ENCODE measurements at regions not wholly inside any gene's neighbourhood (a gene's known extent, or its start where the extent isn't known, plus 50 kb on each side); places are given as distances from the start of the nearest gene placed in this dataset.
"Not testable (repeated sequence)": the region's sequence is repeated elsewhere in the genome, so short reads cannot be mapped to it uniquely, and the experiment has no call there.

DNA sequence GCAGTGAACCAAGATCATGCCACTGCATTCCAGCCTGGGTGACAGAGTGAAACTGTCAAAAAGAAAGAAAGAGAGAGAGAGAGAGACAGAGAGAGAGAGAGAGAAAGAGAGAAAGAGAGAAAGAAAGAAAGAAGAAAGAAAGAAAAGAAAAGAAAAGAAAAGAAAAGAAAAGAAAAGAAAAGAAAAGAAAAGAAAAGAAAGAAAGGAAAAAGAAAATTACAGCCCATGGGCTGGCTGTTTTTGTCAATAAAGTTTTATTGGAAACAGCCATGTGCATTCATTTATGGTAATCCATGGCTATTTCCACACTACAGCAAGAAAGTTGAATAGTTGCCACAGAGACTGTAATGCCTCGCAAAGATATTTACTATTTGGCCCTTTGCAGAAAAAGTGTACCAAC lies 103.2 kb upstream of the MED13L start:
- TF ChIP-seq, protein P1, sequence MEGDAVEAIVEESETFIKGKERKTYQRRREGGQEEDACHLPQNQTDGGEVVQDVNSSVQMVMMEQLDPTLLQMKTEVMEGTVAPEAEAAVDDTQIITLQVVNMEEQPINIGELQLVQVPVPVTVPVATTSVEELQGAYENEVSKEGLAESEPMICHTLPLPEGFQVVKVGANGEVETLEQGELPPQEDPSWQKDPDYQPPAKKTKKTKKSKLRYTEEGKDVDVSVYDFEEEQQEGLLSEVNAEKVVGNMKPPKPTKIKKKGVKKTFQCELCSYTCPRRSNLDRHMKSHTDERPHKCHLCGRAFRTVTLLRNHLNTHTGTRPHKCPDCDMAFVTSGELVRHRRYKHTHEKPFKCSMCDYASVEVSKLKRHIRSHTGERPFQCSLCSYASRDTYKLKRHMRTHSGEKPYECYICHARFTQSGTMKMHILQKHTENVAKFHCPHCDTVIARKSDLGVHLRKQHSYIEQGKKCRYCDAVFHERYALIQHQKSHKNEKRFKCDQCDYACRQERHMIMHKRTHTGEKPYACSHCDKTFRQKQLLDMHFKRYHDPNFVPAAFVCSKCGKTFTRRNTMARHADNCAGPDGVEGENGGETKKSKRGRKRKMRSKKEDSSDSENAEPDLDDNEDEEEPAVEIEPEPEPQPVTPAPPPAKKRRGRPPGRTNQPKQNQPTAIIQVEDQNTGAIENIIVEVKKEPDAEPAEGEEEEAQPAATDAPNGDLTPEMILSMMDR (conservative IDR thresholded peaks at IDR 0.05; ENCODE audit: low read depth, low read length): not testable (repeated sequence)
- not testable (repeated sequence) for TF ChIP-seq POLR2A (IDR thresholded peaks at IDR 0.05; ENCODE audit: low read depth, low read length); RFX5 (IDR thresholded peaks at IDR 0.05; ENCODE audit: low read depth, low read length); BHLHE40 (IDR thresholded peaks at IDR 0.05; ENCODE audit: low read depth, low read length); CEBPB (IDR thresholded peaks at IDR 0.05; ENCODE audit: low read depth, low read length); MXI1 (IDR thresholded peaks at IDR 0.05; ENCODE audit: borderline replicate concordance, low read depth, low read length); RCOR1 (IDR thresholded peaks at IDR 0.05; ENCODE audit: insufficient replicate concordance, low read length); SMC3 (IDR thresholded peaks at IDR 0.05; ENCODE audit: low read depth, low read length); MAFK (IDR thresholded peaks at IDR 0.05; ENCODE audit: low read depth, low read length)
- TF ChIP-seq, protein P2, sequence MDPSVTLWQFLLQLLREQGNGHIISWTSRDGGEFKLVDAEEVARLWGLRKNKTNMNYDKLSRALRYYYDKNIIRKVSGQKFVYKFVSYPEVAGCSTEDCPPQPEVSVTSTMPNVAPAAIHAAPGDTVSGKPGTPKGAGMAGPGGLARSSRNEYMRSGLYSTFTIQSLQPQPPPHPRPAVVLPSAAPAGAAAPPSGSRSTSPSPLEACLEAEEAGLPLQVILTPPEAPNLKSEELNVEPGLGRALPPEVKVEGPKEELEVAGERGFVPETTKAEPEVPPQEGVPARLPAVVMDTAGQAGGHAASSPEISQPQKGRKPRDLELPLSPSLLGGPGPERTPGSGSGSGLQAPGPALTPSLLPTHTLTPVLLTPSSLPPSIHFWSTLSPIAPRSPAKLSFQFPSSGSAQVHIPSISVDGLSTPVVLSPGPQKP (IDR thresholded peaks at IDR 0.05; ENCODE audit: borderline replicate concordance, low read depth, low read length): not testable (repeated sequence)
- TF ChIP-seq, protein P3, sequence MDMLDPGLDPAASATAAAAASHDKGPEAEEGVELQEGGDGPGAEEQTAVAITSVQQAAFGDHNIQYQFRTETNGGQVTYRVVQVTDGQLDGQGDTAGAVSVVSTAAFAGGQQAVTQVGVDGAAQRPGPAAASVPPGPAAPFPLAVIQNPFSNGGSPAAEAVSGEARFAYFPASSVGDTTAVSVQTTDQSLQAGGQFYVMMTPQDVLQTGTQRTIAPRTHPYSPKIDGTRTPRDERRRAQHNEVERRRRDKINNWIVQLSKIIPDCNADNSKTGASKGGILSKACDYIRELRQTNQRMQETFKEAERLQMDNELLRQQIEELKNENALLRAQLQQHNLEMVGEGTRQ (IDR thresholded peaks at IDR 0.05; ENCODE audit: low read depth, low read length): not testable (repeated sequence)

Measured in IMR-90 (cell line).